ENCODE measurements at regions not wholly inside any gene's neighbourhood (a gene's known extent, or its start where the extent isn't known, plus 50 kb on each side); places are given as distances from the start of the nearest gene placed in this dataset.

GRCh38 chr17:53249036-53249435 lies 573.7 kb upstream of the KIF2B start:
- no peak for TF ChIP-seq MAX (IDR thresholded peaks at IDR 0.05; ENCODE audit: insufficient read depth, insufficient read length)
- TF ChIP-seq CTCF (IDR thresholded peaks at IDR 0.05; ENCODE audit: extremely low read depth in 1 of 2, insufficient read depth in 1 of 2, low read depth in 1 of 2, low read length in 2 of 2), result no peak
- TF ChIP-seq POLR2AphosphoS5 (IDR thresholded peaks at IDR 0.05; ENCODE audit: insufficient read depth, low read depth, low read length), result no peak
- TF ChIP-seq POLR2A (IDR thresholded peaks at IDR 0.05; ENCODE audit: low read depth, low read length), result no peak
- no peak for TF ChIP-seq EZH2 (IDR thresholded peaks at IDR 0.05; ENCODE audit: borderline replicate concordance, low read depth, low read length, severe bottlenecking)
- TF ChIP-seq JUN (IDR thresholded peaks at IDR 0.05; ENCODE audit: borderline replicate concordance, insufficient read depth, insufficient read length, low read depth), result no peak
- no peak for TF ChIP-seq MYC (IDR thresholded peaks at IDR 0.05; ENCODE audit: low read depth, low read length)
- TF ChIP-seq GATA2 (IDR thresholded peaks at IDR 0.05; ENCODE audit: insufficient read depth, insufficient read length, low read depth, low read length), result no peak
- no peak for TF ChIP-seq FOS (IDR thresholded peaks at IDR 0.05; ENCODE audit: borderline replicate concordance, insufficient read depth, low read length)
